ENCODE measurements at regions not wholly inside any gene's neighbourhood (a gene's known extent, or its start where the extent isn't known, plus 50 kb on each side); places are given as distances from the start of the nearest gene placed in this dataset.

DNA sequence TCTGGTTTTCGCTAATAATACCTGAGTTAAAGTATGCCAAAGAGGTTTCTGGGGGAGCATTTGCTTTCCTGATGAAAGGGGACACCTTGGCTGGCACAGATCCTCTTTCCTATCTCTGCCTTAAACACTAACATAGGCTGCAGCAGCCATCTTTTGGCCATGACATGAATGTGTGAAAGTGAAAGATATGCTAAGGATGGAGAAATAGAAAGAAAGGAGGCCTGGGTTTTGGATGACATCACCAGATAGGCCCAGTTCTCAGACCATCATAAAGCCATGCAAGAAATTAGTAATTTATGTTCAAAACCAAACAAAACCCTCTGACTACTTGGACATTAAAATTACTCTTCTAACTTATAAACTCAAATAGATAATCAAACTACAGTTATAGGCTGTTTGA is 279.7 kb downstream of the COG6 start:
- H3K9me3 ChIP-seq (ENCODE audit: insufficient read depth, low read length) = no peaks in the 10 kb centered on the region
- no peaks in the 10 kb centered on the region for H3K79me2 ChIP-seq (ENCODE audit: insufficient read depth, low read length)
- H3K9me2 ChIP-seq (replicated peaks; ENCODE audit: insufficient read depth, low read length) = no peaks in the 10 kb centered on the region
- no peak overlapping the region for H2AFZ ChIP-seq (ENCODE audit: low read depth, low read length, severe bottlenecking)
- H3K36me3 ChIP-seq (ENCODE audit: low read length) = no peaks in the 10 kb centered on the region
- no peak overlapping the region for H3K9ac ChIP-seq (ENCODE audit: low read length)
- TF ChIP-seq CTCF (IDR thresholded peaks at IDR 0.05; ENCODE audit: insufficient read depth, low read length, poor library complexity, severe bottlenecking) (no peak), EZH2phosphoT487 (conservative IDR thresholded peaks at IDR 0.05; ENCODE audit: low read length) (no peak)
- H3K4me2 ChIP-seq (ENCODE audit: low read depth, low read length, poor library complexity, severe bottlenecking) = no peak overlapping the region
- no peak overlapping the region for H3K27ac ChIP-seq (ENCODE audit: low read depth, low read length)
- no peak overlapping the region for H3K4me3 ChIP-seq (ENCODE audit: insufficient read depth, low read length, poor library complexity, severe bottlenecking)
- H3F3A ChIP-seq (ENCODE audit: insufficient read depth) = no peaks in the 10 kb centered on the region
- H4K20me1 ChIP-seq (ENCODE audit: low read depth, low read length) = no peaks in the 10 kb centered on the region
- H3K27me3 ChIP-seq (ENCODE audit: low read length) = no peaks in the 10 kb centered on the region

DNA sequence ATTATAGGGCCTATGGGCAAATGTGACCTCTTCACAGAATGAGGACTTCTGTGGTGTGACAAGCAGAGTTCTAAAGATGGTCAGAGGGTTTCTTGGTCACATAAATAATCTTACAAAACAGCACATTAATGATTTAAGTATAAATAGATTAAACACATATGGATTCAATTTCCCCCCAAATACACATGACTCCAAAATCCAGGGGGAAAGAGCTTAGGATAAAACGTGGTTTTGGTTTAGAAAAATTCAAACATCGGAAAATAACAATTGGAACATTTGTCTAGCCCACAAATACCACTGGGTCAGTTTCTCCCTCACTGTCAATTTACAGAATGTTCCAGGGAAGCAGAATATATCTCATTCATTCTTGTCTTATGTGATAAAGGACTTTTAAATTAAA is 283.1 kb downstream of the COG6 start:
- Histone ChIP-seq H2AFZ (ENCODE audit: low read depth, low read length, severe bottlenecking) (no peak overlapping the region), H3K27ac (ENCODE audit: low read depth, low read length) (no peak overlapping the region), H3K9me2 (replicated peaks; ENCODE audit: insufficient read depth, low read length) (no peaks in the 10 kb centered on the region), H4K20me1 (ENCODE audit: low read depth, low read length) (no peaks in the 10 kb centered on the region), H3K9ac (ENCODE audit: low read length) (no peak overlapping the region), H3K4me2 (ENCODE audit: low read depth, low read length, poor library complexity, severe bottlenecking) (no peak overlapping the region), H3F3A (ENCODE audit: insufficient read depth) (no peaks in the 10 kb centered on the region), H3K79me2 (ENCODE audit: insufficient read depth, low read length) (no peaks in the 10 kb centered on the region), H3K9me3 (ENCODE audit: insufficient read depth, low read length) (no peaks in the 10 kb centered on the region), H3K36me3 (ENCODE audit: low read length) (no peaks in the 10 kb centered on the region), H3K4me3 (ENCODE audit: insufficient read depth, low read length, poor library complexity, severe bottlenecking) (no peak overlapping the region), H3K27me3 (ENCODE audit: low read length) (no peaks in the 10 kb centered on the region)
- no peak for TF ChIP-seq CTCF (IDR thresholded peaks at IDR 0.05; ENCODE audit: insufficient read depth, low read length, poor library complexity, severe bottlenecking)
- TF ChIP-seq EZH2phosphoT487 (conservative IDR thresholded peaks at IDR 0.05; ENCODE audit: low read length) = no peak

DNA sequence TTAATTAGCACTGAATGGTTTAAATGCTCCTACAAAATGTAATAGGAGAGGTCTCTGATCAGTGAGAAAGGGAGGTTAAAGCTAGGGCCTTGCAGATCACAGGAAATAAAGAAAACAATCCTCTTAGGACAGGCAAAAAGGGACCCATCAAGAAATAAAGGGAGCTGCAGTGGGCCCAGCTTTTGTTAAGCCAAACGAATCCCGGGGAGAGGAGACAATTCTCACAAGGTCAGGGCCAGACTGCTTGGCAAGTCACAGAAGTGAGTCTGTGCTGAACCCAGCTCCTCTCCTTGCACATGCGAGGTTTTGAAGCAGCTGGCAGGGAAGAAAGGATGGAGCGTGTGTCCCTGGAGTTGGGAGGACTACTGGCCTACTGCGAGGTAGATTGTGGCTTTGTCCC is 285.8 kb downstream of the COG6 start:
- no peaks in the 10 kb centered on the region for H3K79me2 ChIP-seq (ENCODE audit: insufficient read depth, low read length)
- no peak overlapping the region for H3K4me3 ChIP-seq (ENCODE audit: insufficient read depth, low read length, poor library complexity, severe bottlenecking)
- H4K20me1 ChIP-seq (ENCODE audit: low read depth, low read length) = no peaks in the 10 kb centered on the region
- no peak overlapping the region for H2AFZ ChIP-seq (ENCODE audit: low read depth, low read length, severe bottlenecking)
- no peaks in the 10 kb centered on the region for H3K9me2 ChIP-seq (replicated peaks; ENCODE audit: insufficient read depth, low read length)
- no peaks in the 10 kb centered on the region for H3F3A ChIP-seq (ENCODE audit: insufficient read depth)
- no peak overlapping the region for H3K4me2 ChIP-seq (ENCODE audit: low read depth, low read length, poor library complexity, severe bottlenecking)
- no peak overlapping the region for H3K27ac ChIP-seq (ENCODE audit: low read depth, low read length)
- no peaks in the 10 kb centered on the region for H3K36me3 ChIP-seq (ENCODE audit: low read length)
- H3K27me3 ChIP-seq (ENCODE audit: low read length) = no peaks in the 10 kb centered on the region
- H3K9me3 ChIP-seq (ENCODE audit: insufficient read depth, low read length) = no peaks in the 10 kb centered on the region
- no peak overlapping the region for H3K9ac ChIP-seq (ENCODE audit: low read length)
- TF ChIP-seq CTCF (IDR thresholded peaks at IDR 0.05; ENCODE audit: insufficient read depth, low read length, poor library complexity, severe bottlenecking) (no peak), EZH2phosphoT487 (conservative IDR thresholded peaks at IDR 0.05; ENCODE audit: low read length) (no peak)

Measured in SU-DHL-6 (cell line).